OCI-LY3 (cell line): ENCODE measurements at regions not wholly inside any gene's neighbourhood (a gene's known extent, or its start where the extent isn't known, plus 50 kb on each side); places are given as distances from the start of the nearest gene placed in this dataset.

ENCODE experiments used
- CTCF ChIP-seq: fragments of 200-600, 300-600 bp; sonication (generic); IDR thresholded peaks from 2 replicates; pipeline ENCODE4 v1.5.1; 2014; ENCODE audit warnings: antibody characterized with exemption, low read length, low read depth
- EZH2phosphoT487 ChIP-seq: fragments of 200-600 bp; shearing (Covaris generic); IDR thresholded peaks from 2 replicates; pipeline ENCODE4 v1.6.1; 2018; ENCODE audit warnings: antibody characterized with exemption, mixed run types, low read depth

DNA sequence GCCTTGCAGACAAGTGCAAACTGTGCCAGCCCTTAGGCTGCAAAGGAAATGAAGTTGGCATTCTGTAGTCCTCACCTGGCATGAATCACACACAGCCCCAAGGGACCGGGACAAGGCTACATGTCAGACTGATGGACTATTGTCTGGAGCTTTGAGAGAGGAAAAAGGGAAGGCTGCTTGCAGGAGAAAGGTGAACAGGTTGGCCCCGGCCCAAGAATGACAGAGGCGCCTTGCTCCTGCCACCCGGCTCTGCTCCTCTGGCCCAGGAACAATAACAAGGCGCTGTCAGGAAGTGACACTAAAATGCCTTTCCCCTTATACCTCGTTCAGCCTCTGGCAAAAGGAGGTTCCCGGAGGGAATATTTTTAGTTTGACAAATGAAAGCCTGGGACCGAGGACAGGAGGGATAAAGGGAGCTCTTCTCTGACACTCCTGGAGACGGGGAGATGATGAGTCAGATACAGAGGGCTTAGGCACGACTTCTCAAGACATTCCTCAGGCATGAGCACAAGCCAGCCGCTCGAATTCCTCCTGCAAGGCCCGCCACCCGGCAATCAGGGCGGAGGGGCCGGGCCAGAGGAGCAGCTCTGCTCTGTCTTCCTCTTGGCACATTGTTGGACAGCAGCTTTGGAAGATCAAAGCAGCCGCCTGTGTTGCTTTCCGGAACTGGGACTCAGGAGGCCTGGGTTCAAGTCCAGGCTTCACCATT is 105.8 kb downstream of the NOG start:
- TF ChIP-seq CTCF (no peak), EZH2phosphoT487 (no peak)
